ENCODE measurements at regions not wholly inside any gene's neighbourhood (a gene's known extent, or its start where the extent isn't known, plus 50 kb on each side); places are given as distances from the start of the nearest gene placed in this dataset.
"Not testable (repeated sequence)": the region's sequence is repeated elsewhere in the genome, so short reads cannot be mapped to it uniquely, and the experiment has no call there.

GRCh38 chr2:195570329-195570728 is 86.7 kb upstream of the SLC39A10 start:
- no peak for DNase-seq (ENCODE audit: low read depth)

DNA sequence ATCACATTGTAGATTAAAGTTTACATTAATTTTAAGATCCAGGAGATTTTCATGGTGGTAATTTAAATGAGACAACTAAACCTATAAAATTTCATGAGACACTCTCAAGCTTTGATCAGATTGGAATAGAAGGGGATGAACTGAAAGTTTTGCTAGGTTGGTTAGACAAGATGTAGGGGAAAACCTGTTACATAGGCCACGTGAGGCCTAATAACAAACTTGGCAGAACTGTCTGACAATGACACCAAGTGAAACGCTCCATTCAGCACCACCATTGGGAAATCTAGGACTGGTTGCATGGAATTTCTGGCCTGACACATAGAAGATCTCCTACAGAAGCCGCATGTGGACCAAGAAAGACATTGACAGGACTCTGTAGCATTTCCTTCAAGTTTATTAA is 87.8 kb upstream of the SLC39A10 start:
- no peak for DNase-seq (ENCODE audit: low read depth)

DNA sequence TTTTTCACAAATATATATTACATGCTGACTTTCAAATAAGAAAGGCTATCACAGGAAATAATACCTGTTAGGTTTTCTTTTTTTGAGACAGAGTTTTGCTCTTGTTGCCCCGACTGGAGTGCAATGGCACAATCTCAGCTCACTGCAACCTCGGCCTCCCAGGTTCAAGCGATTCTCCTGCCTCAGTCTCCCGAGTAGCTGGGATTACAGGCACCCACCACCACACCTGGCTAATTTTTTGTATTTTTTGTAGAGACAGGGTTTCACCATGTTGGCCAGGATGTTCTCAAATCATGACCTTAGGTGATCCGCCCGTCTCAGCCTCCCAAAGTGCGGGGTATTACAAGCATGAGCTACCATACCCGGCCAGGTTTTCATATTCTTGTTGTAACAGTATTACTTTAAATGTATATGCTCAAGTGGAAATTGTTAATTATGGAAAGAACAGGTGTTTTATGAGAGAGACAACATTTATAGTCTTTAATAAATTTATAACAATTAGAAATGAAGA is 92.3 kb upstream of the SLC39A10 start:
- not testable (repeated sequence) for DNase-seq (ENCODE audit: low read depth)

DNA sequence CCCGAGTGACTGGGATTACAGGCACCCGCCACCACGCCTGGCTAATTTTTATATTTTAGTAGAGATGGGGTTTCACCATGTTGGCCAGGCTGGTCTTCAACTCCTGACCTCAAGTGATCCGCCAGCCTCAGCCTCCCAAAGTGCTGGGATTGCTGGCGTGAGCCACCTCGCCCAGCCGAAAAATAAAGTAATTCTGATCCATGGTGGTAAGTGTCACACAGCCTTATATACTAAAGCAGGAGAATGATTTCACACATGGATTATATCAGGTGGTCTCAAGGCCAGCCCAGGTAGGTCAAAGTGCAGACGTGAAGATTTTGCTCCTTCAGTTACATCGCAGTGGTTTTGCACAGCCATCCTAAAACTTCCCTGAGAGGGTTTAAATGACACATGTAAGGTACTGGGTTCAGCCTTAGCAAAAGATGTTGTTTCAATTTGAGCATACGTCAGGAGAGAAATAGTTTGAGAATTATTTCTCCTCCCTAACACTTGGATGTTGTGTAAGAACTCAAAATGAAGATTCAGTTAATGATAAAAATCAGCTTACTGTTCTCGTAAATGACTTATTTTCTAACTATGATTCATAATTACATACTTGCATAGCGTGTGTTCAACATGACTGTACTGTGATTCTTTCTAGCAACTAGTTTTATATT is 93.0 kb upstream of the SLC39A10 start:
- DNase-seq (ENCODE audit: low read depth): no peak

DNA sequence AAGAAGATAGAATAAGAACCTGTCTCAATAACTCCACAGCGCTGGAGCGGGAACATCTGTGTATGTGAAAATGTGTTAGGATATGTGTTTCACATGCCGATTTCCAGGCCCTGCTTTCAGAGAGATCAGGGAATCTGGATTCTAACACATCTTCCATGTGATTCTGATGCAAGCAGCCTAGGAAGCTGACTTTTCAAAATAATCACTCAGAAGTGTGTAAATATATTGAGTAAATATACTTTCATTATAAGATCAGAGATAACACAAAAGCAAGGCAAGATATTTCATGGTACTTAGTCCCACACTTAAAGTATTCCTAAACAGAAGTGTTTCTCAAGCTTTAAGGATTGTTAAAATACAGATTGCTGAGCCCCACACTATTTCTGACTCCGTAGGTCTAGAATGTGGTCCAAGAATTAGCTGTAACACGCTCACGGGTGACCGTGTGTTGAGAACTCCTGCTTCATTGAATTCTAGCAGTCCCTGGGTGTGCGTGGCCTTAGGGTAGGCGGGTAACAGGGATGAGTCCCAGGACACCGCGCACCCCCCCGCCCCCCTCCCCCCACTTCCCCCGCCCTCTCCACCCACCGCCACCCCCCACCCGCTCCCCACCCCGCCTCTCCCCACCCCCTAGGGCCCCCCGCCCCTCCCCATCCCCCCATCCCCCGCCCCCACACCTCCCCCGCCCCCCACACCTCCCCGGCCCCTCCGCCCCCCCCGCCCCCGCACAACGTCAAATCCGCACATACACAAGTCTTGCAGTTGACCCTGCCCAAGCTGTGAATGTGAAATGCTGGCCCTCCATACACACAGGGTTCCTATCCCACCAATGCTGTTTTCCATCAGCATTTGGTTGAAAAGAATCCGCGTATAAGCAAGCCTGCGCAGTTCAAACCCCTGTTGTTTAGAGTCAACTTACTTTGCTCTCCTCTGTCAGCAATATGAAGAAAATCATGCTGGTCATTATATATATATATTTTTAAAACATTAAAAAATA is 94.2 kb upstream of the SLC39A10 start:
- no peak for DNase-seq (ENCODE audit: low read depth)

DNA sequence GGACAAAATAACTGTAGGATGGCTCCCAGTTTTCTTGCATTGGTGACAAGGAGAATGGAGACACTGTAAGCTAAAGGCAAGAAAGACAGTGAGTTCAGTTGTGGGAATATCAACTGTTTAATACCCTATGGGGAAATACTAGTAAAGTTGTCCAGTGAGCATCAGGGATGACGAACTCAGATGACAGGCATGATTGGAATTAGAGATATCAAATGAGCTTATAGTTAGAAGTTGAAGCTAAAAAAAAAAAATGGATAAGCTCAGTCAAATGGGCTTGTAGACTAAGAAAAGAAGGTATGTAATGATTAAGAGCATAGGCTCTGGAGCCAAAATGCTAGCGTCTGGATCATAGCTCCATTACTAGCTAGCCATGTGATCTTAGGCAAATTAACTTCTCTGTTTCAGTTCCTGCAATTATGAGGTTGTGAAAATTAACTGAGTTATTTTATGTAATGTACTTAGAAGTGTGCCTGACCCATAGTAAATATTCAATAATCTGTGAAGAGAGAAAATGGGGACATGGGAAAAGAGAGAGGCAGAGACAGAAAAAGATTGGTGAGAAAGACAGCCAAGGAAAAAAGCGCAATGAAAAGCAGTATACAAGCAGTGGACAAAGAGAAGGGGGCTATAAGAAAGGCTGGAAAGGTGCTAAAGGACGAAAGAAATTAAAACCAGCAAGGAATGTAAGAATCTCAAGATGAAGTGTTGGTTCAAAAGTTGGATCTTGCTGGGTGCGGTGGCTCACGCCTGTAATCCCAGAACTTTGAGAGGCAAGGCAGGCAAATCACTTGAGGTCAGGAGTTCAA is 95.7 kb upstream of the SLC39A10 start:
- DNase-seq (ENCODE audit: low read depth): no peak

DNA sequence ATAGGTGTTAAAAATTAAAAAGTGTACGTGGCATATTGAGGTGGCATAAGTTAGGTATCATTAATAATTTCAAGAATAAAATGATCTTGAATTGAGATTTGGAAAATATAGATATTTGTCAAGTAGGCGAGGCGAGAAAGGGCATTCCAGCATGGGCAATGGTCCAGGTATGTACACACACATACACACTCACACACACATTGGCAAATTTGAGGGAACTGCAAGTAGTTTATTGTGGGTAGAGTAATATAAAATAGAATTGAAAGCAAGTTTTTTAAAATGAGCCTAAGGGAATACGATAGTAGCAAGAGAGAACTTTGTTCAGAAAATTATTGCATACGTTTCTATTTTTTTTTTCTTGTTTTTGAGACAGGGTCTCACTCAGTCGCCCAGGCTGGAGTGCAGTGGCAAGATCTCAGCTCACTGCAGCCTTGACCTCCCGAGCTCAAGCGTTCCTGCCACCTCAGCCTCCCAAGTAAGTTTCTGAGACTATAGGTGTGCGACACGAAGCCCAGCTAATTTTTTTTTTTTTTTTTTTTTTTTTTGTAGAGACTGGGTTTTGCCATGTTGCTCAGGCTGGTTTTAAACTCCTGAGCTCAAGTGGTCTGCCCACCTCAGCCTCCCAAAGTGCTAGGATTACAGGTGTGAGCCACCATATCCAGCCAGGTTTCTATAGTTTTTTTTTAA is 96.7 kb upstream of the SLC39A10 start:
- DNase-seq (ENCODE audit: low read depth): no peak

- DNase-seq (ENCODE audit: low read depth): peak; percentile 67
Measured at GRCh38 chr2:195559431-195559914, 97.6 kb upstream of the SLC39A10 start.

GRCh38 chr2:195555971-195556370 is 101.1 kb upstream of the SLC39A10 start:
- no peak for DNase-seq (ENCODE audit: low read depth)

DNA sequence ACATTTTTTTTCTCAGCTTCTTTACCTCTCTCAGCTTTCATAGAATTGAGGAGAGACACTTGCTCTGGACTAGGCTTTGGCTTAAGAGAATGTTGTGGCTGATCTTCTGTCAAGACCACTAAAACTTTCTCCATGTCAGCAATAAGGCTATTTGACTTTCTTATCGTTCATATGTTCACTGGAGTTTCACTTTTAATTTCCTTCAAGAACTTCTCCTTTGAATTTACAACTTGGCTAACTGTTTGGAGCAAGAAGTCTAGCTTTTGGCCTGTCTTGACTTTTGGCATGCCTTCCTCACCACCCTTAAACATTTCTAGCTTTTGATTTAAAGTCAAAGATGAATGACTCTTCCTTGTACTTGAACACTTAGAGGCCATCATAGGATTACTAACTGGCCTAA is 104.4 kb upstream of the SLC39A10 start:
- DNase-seq (ENCODE audit: low read depth): no peak

DNA sequence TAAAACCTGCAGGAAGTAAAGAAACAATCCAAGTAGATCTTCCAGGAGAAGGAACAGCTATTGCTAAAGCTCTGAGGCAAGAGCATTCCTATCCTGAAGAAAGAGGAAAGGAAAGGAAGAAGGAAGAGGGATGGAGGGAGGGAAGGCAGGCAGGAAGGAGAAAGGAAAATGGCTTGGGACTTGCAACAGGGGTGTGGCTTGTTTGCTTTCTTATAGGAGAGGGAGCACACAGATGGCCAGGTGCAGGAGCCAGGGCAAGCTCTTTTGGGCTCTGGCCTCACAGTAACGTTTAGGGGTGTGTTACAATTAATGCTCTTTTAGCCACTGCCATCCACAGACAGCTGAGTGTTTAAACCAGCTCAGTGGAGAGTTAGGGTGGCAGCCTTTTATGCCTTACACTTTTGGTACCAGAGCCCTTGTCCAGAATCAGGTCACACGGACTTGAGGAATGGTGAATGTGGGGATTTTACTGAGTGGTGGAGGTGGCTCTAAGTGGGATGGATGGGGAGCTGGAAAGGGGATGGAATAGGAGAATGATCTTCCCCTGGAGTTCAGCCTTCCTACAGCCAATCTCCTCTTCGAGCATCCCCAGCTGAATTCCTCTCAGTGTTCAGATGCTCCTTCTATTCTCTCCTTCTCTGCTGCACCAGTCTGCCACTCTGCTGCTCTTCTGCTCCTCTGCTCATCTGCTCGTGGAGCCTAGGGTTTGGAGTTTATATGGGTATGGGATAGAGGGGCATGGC is 108.7 kb upstream of the SLC39A10 start:
- DNase-seq (ENCODE audit: low read depth): no peak

- not testable (repeated sequence) for DNase-seq (ENCODE audit: low read depth)
Measured at GRCh38 chr2:195547268-195547840, 109.7 kb upstream of the SLC39A10 start.

DNA sequence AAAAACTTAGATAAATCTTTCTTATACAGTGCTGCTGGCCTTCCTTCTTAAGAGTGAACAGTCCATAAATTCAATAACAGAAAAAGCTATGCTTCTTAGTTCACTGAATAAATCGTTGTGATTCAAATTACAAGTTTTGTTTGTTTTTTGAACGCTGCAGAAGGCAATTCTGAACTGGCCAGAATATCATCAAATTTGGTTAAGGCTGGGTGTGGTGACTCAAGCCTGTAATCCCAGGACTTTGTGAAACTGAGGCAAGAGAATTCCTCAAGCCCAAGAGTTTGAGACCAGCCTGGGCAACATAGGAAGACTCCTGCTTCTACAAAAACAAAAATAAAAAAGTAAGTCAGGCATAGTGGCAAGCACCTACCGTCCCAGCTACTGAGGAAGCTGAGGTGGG is 111.2 kb upstream of the SLC39A10 start:
- DNase-seq (ENCODE audit: low read depth): no peak

DNA sequence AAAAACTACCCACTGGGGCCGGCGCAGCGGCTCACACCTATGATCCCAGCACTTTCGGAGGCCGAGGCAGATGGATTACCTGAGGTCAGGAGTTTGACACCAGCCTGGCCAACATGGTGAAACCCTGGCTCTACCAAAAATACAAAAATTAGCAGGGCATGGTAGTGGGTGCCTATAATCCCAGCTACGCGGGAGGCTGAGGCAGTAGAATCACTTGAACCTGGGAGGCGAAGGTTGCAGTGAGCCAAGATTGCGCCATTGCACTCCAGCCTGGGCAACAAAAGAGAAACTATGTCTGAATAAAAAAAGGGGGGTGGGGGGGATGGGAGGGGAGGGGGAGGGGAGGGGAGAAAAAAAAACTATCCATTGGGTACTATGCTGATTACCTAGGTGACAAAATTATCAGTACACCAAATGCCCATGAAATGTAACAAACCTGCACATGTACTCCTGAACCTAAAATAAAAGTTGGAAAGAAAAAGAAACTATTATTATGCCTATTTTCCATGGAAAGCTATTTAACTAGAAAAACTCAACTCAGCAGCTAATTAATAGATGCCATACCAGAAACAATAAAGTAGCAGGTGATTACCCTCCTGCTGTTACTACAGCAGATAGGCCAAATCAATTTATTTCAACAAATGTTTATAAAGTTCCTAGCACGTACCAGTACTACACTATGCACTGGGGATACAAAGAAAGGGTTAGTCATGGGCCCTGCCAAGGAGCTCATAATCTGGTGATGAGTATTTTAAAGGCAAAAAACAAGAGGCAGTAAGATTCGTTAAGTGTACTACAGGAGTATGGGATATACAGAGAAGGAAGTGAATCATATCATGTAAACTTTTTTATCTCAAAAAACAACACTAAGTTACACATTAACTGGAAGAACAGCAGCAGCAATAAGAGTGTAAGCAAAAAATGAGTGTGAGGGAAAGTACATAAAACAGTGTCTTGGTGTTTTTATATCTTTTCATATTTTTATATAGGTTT is 112.8 kb upstream of the SLC39A10 start:
- DNase-seq (ENCODE audit: low read depth): no peak

GRCh38 chr2:195543063-195543462 is 114.0 kb upstream of the SLC39A10 start:
- no peak for DNase-seq (ENCODE audit: low read depth)

DNA sequence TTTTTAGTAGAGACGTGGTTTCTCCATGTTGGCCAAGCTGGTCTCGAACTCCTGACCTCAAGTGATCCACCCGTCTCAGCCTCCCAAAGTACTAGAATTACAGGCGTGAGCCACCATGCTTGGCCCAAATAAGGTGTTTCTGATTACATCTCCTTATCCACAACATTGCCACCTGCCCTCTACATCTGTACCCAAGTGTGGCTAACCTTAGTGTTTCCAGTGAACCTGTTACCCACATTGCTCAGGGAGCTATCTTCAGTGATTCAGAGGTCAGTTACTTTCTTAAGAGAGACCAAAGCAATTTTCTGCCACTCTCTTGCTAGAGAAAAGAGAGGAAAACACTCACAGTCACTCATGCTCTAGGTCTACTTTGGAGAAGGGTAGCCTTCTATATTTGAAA is 115.0 kb upstream of the SLC39A10 start:
- DNase-seq (ENCODE audit: low read depth): no peak

GRCh38 chr2:195538937-195539336 is 118.1 kb upstream of the SLC39A10 start:
- no peak for DNase-seq (ENCODE audit: low read depth)

DNA sequence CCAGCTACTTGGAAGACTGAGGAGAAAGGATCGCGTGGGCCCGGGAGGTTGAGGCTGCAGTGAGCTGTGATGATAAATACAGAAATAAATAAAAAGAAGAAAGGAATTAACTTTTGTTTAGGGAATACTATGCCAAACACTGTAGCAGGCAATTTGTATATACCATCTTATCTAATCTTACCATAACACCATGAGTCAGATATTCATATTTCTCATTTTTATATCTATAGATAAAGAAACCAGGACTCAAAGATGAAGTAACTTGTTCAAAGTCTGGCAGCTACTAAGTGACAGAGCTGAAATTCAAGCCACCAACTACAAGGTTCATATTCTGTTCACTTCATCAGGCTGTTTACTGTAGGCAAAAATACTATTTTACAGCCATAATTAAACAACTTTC is 119.2 kb upstream of the SLC39A10 start:
- DNase-seq (ENCODE audit: low read depth): no peak

DNA sequence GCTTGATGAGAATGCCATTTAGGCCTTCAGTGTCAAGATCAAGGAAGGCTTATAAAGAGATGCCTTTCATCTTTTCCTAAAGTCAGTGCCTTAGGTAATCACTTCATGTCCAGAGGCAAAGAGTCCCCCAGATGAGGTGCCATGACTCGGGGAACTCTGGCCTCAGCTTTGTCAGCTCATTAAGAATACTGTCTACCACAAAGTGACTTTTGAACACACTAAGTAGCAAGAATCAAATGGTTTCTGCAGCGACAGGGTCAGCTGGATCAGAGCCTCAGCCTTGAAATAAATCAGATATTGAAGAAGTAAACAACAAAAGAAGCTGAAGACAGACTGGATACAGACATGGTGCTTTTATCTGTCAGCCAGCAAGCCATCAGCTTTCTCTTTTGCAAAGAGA is 120.1 kb upstream of the SLC39A10 start:
- DNase-seq (ENCODE audit: low read depth): no peak

Data from activated T-cell treated with anti-CD3 and anti-CD28 coated beads for 24 hours (primary cell).